COR-L47 (cell line): ENCODE measurements at regions not wholly inside any gene's neighbourhood (a gene's known extent, or its start where the extent isn't known, plus 50 kb on each side); places are given as distances from the start of the nearest gene placed in this dataset.
"Not testable (repeated sequence)": the region's sequence is repeated elsewhere in the genome, so short reads cannot be mapped to it uniquely, and the experiment has no call there.

Source experiments
- DNase-seq: peaks from one replicate; lab custom pipeline; 2025; lab: John Stamatoyannopoulos, UW

- no peak for DNase-seq
Measured at GRCh38 chr5:101653996-101654395, 642.1 kb downstream of the SLCO4C1 start.

GRCh38 chr5:101647861-101648260, 648.2 kb downstream of the SLCO4C1 start:
- no peak for DNase-seq

DNA sequence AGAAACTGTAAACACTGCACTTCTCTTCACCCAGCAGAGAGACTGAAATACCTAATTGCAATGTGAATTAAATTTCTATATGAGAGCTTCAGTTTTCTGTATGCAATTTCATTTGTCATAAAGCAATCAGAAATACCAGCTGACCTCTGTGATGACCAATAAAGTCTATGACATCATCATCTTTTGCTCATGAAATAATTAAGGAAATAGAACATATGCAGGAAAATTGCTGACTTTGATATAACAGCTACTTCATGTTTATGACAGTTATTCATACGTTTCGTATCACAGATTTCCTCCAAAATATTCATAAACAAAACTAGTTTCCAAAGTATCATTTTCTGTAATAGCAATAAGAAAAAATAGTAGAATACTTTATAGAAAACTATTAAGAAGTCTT, 652.3 kb downstream of the SLCO4C1 start:
- no peak for DNase-seq

GRCh38 chr5:101637599-101637998, 658.5 kb downstream of the SLCO4C1 start:
- no peak for DNase-seq

GRCh38 chr5:101627770-101628169, 668.3 kb downstream of the SLCO4C1 start:
- not testable (repeated sequence) for DNase-seq

DNA sequence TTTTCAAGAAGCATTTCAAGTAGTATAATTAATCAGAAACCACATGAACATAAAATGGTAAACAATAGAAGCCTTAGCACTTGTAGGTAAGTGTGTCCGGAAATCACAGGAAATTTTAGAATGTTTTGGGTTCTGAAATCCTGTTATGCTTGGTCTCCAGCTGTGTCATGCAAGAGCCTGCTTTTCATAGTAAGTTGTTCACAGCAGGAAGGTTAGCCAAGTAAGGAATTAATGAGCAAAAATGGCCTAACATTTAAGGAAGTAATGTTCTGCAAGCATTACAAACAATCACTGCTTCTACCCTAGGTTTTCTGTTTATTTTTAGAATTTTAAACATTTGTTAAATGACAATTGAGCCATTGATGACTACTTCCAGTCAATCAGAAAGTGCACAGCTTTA, 669.5 kb downstream of the SLCO4C1 start:
- DNase-seq: peak; percentile 9

DNA sequence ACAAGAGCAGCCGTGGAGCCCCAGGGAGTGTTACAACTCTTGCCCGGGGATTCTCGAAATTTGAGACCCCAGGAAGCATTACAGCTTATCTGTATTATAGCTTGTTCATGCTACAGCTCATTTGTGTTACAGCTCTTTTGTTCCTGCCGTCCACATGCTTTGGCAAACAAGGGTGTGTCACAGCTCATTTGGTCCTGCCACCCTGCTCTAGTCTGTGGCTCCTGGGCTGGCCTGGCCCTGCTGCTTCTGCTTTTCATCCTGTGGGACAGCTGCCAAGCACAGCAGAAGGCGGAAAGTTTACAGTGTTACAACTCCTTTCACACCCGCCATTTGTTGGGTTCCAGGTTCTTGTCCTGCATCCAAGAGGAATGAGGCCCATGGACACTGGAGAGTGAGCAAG, 685.0 kb downstream of the SLCO4C1 start:
- DNase-seq: no peak

DNA sequence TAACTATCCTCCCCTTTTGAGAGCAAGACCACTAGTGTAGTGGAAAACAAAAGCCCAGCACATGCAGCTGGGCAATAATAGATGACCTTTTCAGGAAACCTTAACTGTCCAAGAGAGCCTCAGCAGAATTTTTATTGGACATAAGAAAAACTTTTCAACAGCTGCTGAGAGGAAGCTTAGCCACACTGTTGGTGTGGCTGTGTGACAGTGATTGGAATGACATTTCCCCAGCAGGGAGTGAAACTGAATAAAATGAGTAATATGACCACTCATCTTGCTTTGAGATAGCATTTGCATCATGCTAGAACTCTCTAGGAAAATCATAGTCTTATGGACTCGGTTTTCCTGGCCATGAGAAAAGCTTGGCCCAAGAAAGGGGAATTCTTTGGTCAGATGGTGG, 687.8 kb downstream of the SLCO4C1 start:
- no peak for DNase-seq

- no peak for DNase-seq
Measured at GRCh38 chr5:101605700-101606099, 690.4 kb downstream of the SLCO4C1 start.

DNA sequence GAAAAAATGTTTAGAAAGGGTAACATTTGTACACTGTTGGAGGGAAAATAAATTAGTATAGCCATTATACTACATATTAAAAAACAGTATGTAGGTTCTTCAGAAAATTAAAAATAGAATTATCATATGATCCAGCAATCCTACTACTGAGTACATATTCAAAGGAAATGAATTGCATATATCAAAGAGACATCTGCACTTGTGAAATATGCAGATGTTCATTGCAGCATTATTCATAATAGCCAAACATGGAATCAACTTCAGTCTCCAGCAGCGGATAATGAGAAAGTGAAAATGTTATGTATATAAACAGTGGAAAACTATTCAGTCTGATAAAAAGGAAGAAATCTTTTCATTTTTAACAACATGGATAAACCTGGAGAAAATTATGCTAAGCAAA, 695.5 kb downstream of the SLCO4C1 start:
- no peak for DNase-seq

GRCh38 chr5:101590384-101590783, 687.3 kb upstream of the ST8SIA4 start:
- DNase-seq: peak; percentile 36

GRCh38 chr5:101585366-101585765, 682.3 kb upstream of the ST8SIA4 start:
- no peak for DNase-seq

DNA sequence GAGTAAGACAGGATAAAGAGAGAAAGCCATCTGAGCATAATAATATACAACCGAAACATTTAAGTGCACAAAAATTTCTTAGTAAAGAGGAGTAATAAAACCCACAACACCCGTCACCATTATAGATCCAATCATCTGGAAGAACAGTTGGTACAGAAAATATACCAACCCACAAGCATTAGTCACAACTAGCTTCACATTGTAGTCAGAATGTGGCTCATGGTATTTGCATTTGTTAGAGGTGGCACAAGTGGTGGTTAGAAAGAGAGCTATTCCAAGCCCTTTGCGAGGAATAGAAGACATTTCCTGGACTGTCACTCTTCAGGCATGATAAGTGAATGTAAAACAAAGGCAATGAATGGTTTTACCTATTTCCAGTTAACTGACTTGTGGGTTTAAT, 677.5 kb upstream of the ST8SIA4 start:
- DNase-seq: no peak

GRCh38 chr5:101574017-101574416, 670.9 kb upstream of the ST8SIA4 start:
- no peak for DNase-seq

DNA sequence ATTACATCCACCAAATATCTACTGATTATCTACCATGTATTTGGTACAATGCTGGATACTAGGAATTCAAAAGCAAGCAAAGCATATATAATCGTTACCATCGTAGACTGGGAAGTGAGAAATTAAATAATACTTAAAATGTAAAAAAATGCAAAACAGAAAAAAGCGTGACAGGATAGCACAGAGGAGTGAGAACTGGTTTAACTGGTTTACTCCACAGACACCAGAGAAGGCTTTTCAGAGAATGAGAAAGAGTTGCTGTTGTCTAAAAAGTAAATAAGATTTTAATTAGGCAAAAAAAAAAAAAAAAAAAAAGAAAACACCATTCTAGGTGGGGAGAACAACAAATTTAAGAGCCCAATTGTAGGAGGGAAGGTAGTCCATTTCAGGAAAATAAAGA, 657.9 kb upstream of the ST8SIA4 start:
- no peak for DNase-seq

DNA sequence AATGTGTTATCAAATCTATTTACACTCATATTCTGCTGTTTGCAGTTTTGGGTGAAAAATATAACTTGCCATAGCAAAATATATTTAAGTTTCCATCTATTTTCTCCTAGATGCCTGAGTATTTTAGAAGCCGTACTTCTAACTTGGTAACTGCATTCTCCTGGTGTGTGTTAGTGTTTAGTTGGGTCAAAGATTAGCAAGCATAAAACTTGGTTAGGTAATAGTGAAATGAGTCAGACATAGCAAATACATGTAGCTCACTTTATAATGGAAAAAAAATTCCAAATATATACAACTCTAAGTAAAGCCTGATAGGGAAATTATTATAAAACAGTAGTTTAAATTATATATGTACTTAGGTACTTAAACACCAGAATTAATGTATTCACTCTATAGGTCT, 640.7 kb upstream of the ST8SIA4 start:
- DNase-seq: no peak

- no peak for DNase-seq
Measured at GRCh38 chr5:101539315-101539714, 636.2 kb upstream of the ST8SIA4 start.

DNA sequence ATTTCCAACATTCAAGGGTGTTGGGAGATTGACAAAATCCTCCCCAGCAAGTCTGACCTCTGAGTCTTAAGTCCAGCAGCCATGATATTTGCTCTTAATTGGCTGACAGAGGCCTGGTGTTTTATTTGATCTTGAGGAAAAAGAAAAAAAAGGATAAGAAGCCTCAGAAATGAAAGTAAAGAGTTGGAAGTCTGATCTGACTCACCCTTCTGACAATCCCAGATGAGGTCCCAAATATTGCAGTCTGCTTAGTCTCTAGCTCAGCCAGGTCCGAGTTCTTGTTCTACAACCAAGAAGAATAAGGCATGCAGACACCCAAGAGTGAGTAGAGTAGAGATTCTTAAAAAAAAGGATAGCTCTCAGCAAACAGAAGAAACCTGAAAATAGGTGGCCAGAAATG, 632.5 kb upstream of the ST8SIA4 start:
- no peak for DNase-seq

DNA sequence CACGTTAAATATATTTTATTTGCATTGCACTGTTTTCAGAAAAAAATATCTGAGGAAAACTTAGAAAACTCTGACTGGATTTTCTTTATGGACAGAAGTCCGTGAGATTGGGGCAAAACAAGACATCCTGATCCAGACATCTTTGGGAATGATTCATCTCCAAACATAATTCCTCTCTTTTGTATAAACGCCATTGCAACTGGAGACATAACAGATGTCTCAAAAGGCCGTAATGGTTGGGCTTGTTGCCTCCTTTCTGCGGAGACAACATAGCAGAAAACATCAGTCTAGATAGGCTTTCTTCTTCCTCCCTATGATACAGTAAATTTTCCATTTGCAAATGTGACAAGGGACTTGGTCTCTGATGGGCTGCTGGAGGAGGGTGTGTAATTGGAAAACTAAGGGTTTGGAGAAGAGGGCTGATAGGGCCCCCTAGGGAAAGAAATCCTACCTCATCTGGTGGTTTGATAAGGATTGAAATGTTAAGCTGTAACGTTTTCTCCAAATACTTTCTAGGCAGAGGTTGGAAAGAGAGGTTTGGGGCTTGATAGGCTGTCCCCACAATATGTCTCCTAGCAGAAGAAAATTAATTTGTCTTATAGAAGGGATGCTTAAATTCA, 631.5 kb upstream of the ST8SIA4 start:
- no peak for DNase-seq

GRCh38 chr5:101532430-101532829, 629.3 kb upstream of the ST8SIA4 start:
- no peak for DNase-seq

DNA sequence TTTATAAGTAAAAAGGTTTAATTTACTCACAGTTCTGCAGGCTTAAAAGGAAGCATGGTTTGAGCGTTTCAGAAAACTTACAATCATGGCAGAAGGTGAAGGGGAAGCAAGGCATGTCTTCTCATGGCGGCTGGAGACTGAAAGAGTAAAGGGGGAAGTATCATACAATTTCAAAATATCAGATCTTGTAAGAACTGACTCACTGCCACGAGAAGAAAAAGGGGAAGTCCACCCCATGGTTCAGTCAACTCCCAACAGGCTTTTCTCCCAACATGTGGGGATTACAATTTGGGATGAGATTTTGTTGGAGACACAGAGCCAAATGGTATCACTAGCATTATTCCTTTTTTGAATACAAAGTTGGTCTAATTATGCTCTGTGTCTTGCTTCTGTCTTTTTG, 627.9 kb upstream of the ST8SIA4 start:
- DNase-seq: no peak

DNA sequence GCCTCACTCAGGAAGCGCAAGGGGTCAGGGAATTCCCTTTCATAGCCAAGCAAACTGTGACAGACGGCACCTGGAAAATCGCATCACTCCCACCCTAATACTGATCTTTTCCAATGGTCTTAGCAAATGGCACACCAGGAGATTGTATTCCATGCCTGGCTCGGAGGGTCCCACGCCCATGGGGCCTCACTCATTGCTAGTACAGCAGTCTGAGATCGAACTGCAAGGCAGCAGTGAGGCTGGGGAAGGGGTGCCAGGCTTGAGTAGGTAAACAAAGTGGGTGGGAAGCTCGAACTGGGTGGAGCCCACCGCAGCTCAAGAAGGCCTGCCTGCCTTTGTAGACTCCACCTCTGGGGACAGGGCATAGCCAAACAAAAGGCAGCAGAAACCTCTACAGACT, 626.0 kb upstream of the ST8SIA4 start:
- not testable (repeated sequence) for DNase-seq

GRCh38 chr5:101520417-101520816, 617.3 kb upstream of the ST8SIA4 start:
- no peak for DNase-seq

- no peak for DNase-seq
Measured at GRCh38 chr5:101517795-101518194, 614.7 kb upstream of the ST8SIA4 start.

- DNase-seq: no peak
Measured at GRCh38 chr5:101515721-101516120, 612.6 kb upstream of the ST8SIA4 start.
